ENCODE measurements at regions not wholly inside any gene's neighbourhood (a gene's known extent, or its start where the extent isn't known, plus 50 kb on each side); places are given as distances from the start of the nearest gene placed in this dataset.

DNA sequence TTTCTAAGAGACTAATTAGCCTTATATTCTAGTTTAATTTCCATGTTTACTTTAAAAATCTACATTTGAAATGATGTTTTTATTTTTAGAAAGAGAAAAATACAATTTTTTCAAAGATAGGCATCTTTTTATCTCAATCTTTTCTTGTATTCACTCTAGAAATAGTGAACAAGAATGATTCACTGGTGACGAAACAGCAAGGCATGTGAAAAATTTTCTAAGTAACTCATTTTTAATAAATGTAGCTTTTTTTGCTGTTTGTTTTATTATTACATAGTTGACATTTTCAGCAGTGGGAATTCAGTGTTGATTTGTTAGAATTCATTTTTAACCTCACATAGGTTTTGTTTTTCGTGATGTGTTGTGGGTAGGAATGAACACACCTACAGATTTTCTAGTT, 1226.4 kb downstream of the NSUN3 start:
- CTCF ChIA-PET = no interaction called here
- no peak overlapping the region for H3K27ac Mint-ChIP-seq (ENCODE audit: unreplicated experiment)
- POLR2A ChIA-PET = no interaction called here

DNA sequence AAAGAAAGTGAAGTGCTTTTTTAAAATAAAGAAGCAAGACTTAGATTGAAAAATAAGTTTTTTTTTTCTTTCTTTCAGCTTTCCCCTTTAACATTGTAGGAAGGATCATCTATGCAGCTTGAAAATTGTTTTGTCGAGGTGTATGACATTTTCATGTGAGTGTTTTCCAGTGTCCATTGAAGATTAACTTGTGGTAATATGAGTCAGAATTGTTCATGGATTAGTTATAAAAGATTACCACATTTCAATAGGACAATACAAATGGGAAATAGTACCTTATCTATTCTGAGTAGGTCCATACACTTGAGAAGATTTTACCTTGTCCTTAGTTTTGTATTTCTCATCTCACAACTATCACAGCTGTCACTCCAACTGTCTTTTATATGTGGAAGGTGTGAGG, 1234.7 kb downstream of the NSUN3 start:
- Histone ChIP-seq H3K4me3 (ENCODE audit: low read depth, low read length) (no peak overlapping the region), H3K27me3 (replicated peaks; ENCODE audit: control insufficient read depth, insufficient read depth, low read length) (no peaks in the 10 kb centered on the region), H3K36me3 (ENCODE audit: control insufficient read depth, insufficient read depth, low read length) (no peaks in the 10 kb centered on the region), H3K9me3 (peaks cover 3% of the 10 kb centered on the region; the same call in 1 of the 2 replicates), H3K4me1 (peaks cover 27% of the 10 kb centered on the region)
- Mint-ChIP-seq H3K27me3 (ENCODE audit: insufficient read depth, unreplicated experiment) (no peaks in the 10 kb centered on the region), H3K9me3 (ENCODE audit: unreplicated experiment) (peaks cover 1% of the 10 kb centered on the region), H3K36me3 (ENCODE audit: insufficient read depth, unreplicated experiment) (no peaks in the 10 kb centered on the region), H3K27ac (ENCODE audit: unreplicated experiment) (no peak overlapping the region), H3K4me3 (ENCODE audit: unreplicated experiment) (no peak overlapping the region), H3K4me1 (ENCODE audit: low read depth, unreplicated experiment) (peaks cover 18% of the 10 kb centered on the region)
- intact Hi-C loops (cut with micrococcal nuclease; ENCODE audit: unreplicated experiment) = no loop called here
- DNase-seq = no peak
- no TSS peak for BruUV-seq (replicated peaks)
- POLR2A ChIA-PET = no interaction called here
- CTCF ChIA-PET = interaction anchor here (0.6 kb wide), 1 partner anchor 99 kb away, joined by 6 read pairs; no protein-coding TSS in a partner anchor
- TF ChIP-seq CTCF (IDR thresholded peaks at IDR 0.05; ENCODE audit: insufficient read depth in 1 of 2, low read depth in 1 of 2, low read length in 1 of 2, severe bottlenecking in 1 of 2, unreplicated experiment in 1 of 2) = no peak

More for the DNA sequence above, 1226.4 kb downstream of the NSUN3 start:
- peaks cover 11% of the 10 kb centered on the region for H3K9me3 Mint-ChIP-seq (ENCODE audit: unreplicated experiment)
- intact Hi-C loops (cut with micrococcal nuclease; ENCODE audit: unreplicated experiment) = no loop called here
- peaks cover 7% of the 10 kb centered on the region for H3K4me1 Mint-ChIP-seq (ENCODE audit: low read depth, unreplicated experiment)
- Histone ChIP-seq H3K4me3 (ENCODE audit: low read depth, low read length) (no peak overlapping the region), H3K36me3 (ENCODE audit: control insufficient read depth, insufficient read depth, low read length) (no peaks in the 10 kb centered on the region; the same call in 1 of the 2 replicates), H3K27me3 (replicated peaks; ENCODE audit: control insufficient read depth, insufficient read depth, low read length) (no peaks in the 10 kb centered on the region), H3K9me3 (no peaks in the 10 kb centered on the region; the same call in 1 of the 2 replicates), H3K4me1 (0 out of 2 replicates have a peak, but pooled peaks cover 3% of the 10 kb centered on the region)
- BruUV-seq (replicated peaks) = no TSS peak
- no peak overlapping the region for H3K4me3 Mint-ChIP-seq (ENCODE audit: unreplicated experiment)
- H3K36me3 Mint-ChIP-seq (ENCODE audit: insufficient read depth, unreplicated experiment) = no peaks in the 10 kb centered on the region
- no peak for TF ChIP-seq CTCF (IDR thresholded peaks at IDR 0.05; ENCODE audit: insufficient read depth in 1 of 2, low read depth in 1 of 2, low read length in 1 of 2, severe bottlenecking in 1 of 2, unreplicated experiment in 1 of 2)
- H3K27me3 Mint-ChIP-seq (ENCODE audit: insufficient read depth, unreplicated experiment) = no peaks in the 10 kb centered on the region
- DNase-seq = no peak

DNA sequence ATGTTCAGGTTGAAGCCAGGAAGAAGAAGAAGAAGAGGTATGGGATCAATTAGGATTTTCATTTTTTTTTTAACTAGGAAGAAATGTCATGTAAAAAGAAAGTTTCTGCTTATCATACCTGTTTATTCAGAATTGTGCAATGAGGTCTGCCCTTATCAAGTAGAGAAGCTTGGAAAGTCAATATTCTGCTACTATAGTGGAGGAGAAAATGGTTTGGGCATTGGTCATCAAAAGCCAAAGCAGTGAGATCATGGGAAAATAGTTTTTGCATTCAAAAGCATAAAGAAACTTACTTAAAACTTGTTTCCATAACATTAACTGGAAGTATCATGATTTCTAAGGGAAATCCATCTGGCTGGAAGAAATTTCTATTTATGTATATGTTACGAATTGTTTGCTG, 1239.2 kb downstream of the NSUN3 start:
- intact Hi-C loops (cut with micrococcal nuclease; ENCODE audit: unreplicated experiment) = no loop called here
- DNase-seq = peak in 1 of 2 experiments; percentile 50
- peak overlapping the region; percentile 43 for H3K4me3 Mint-ChIP-seq (ENCODE audit: unreplicated experiment)
- no peaks in the 10 kb centered on the region for H3K36me3 Mint-ChIP-seq (ENCODE audit: insufficient read depth, unreplicated experiment)
- peak overlapping the region; percentile 78 for H3K27ac Mint-ChIP-seq (ENCODE audit: unreplicated experiment)
- no peaks in the 10 kb centered on the region for H3K27me3 ChIP-seq (replicated peaks; ENCODE audit: control insufficient read depth, insufficient read depth, low read length)
- BruUV-seq (replicated peaks) = no TSS peak
- H3K9me3 Mint-ChIP-seq (ENCODE audit: unreplicated experiment) = peaks cover 13% of the 10 kb centered on the region
- CTCF ChIA-PET = no interaction called here
- POLR2A ChIA-PET = no interaction called here
- H3K27me3 Mint-ChIP-seq (ENCODE audit: insufficient read depth, unreplicated experiment) = no peaks in the 10 kb centered on the region
- no peak for TF ChIP-seq CTCF (IDR thresholded peaks at IDR 0.05; ENCODE audit: insufficient read depth in 1 of 2, low read depth in 1 of 2, low read length in 1 of 2, severe bottlenecking in 1 of 2, unreplicated experiment in 1 of 2)
- peaks cover 6% of the 10 kb centered on the region; the same call in 1 of the 2 replicates for H3K9me3 ChIP-seq
- H3K4me1 ChIP-seq = peaks cover 29% of the 10 kb centered on the region
- peaks cover 18% of the 10 kb centered on the region for H3K4me1 Mint-ChIP-seq (ENCODE audit: low read depth, unreplicated experiment)
- H3K36me3 ChIP-seq (ENCODE audit: control insufficient read depth, insufficient read depth, low read length) = no peaks in the 10 kb centered on the region
- no peak overlapping the region for H3K4me3 ChIP-seq (ENCODE audit: low read depth, low read length)

Measured in Caco-2 (cell line).